ENCODE measurements at regions not wholly inside any gene's neighbourhood (a gene's known extent, or its start where the extent isn't known, plus 50 kb on each side); places are given as distances from the start of the nearest gene placed in this dataset.

DNA sequence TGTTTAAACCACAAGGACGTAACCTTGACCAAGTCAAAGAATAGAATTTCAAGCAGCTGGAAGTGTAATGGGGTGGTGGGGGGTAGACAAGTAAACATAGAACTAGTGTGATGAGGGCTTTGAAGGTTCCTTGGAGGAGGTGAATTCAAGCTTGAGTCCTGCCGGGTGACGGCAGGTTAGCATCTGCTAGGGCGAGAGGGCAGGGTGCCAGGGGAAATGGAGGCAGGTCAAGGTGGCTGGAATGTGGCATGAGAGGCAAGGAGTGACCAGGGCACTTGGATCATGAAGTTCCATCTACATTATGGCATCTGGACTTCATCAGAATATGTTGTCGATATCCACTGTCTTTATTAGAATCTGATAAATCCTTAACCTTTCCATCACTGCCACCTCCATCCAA is 207.5 kb upstream of the SLC35B3 start:
- H4K20me1 ChIP-seq (ENCODE audit: insufficient read depth, low read length) = no peaks in the 10 kb centered on the region
- in situ Hi-C loops (cut with HindIII; ENCODE audit: extremely low pct_ligation_motif_present, low pct_unique_long_range_greater_than_20kb) = no loop called here
- H3K9ac ChIP-seq (ENCODE audit: insufficient read depth, low read depth, low read length) = no peak overlapping the region
- intact Hi-C loops (cut with micrococcal nuclease; ENCODE audit: unreplicated experiment) = no loop called here
- no peak overlapping the region for H3K4me3 ChIP-seq (replicated peaks in 1 of 3; ENCODE audit: insufficient read depth in 1 of 3, low read depth in 2 of 3, low read length in 3 of 3)
- no peak for ATAC-seq
- POLR2A ChIA-PET = no interaction called here
- no peak for DNase-seq (ENCODE audit: low spot score)
- H3K4me2 ChIP-seq (ENCODE audit: low read depth, low read length) = no peak overlapping the region
- FAIRE-seq = no peak
- H3K27me3 ChIP-seq (ENCODE audit: control insufficient read depth in 1 of 2, insufficient read depth in 2 of 2, low read length in 2 of 2) = no peaks in the 10 kb centered on the region
- WGBS (ENCODE audit: low lambda C conversion rate) = 74% methylated on average over 5 of the region's 5 CpGs
- no peaks in the 10 kb centered on the region for H3K79me2 ChIP-seq (ENCODE audit: insufficient read depth, low read length)
- no peak overlapping the region for H2AFZ ChIP-seq (ENCODE audit: low read length)
- CTCF ChIA-PET (ENCODE audit: low intra/inter-chr PET ratio, low total read pairs) = no interaction called here
- peaks cover 22% of the 10 kb centered on the region; the same call in 1 of the 2 replicates for H3K4me1 ChIP-seq (ENCODE audit: insufficient read depth, low read length)
- TF ChIP-seq YEATS4 (CRISPR knock-in tag; IDR thresholded peaks at IDR 0.05; ENCODE audit: borderline replicate concordance) (no peak), ZNF883 (CRISPR knock-in tag; IDR thresholded peaks at IDR 0.05; ENCODE audit: not compliant biosample characterization) (no peak), ZNF431 (CRISPR knock-in tag; IDR thresholded peaks at IDR 0.05; ENCODE audit: borderline replicate concordance, low read depth) (no peak), MED1 (CRISPR knock-in tag; IDR thresholded peaks at IDR 0.05) (no peak), ISL2 (CRISPR knock-in tag; IDR thresholded peaks at IDR 0.05) (no peak), ZNF615 (CRISPR knock-in tag; IDR thresholded peaks at IDR 0.05; ENCODE audit: borderline replicate concordance) (no peak), ZNF30 (CRISPR knock-in tag; IDR thresholded peaks at IDR 0.05) (no peak), NKX3-1 (CRISPR knock-in tag; IDR thresholded peaks at IDR 0.05) (no peak), ZFP36L2 (CRISPR knock-in tag; IDR thresholded peaks at IDR 0.05) (no peak), JDP2 (CRISPR knock-in tag; IDR thresholded peaks at IDR 0.05; ENCODE audit: borderline replicate concordance) (no peak), NR2C2 (CRISPR knock-in tag; IDR thresholded peaks at IDR 0.05; ENCODE audit: borderline replicate concordance) (no peak), ZSCAN22 (CRISPR knock-in tag; IDR thresholded peaks at IDR 0.05) (no peak), ZBED4 (CRISPR knock-in tag; IDR thresholded peaks at IDR 0.05; ENCODE audit: borderline replicate concordance) (no peak), FOXK1 (CRISPR knock-in tag; IDR thresholded peaks at IDR 0.05; ENCODE audit: borderline replicate concordance, low read depth) (no peak), SOX6 (IDR thresholded peaks at IDR 0.05) (no peak), SOX6 (CRISPR knock-in tag; IDR thresholded peaks at IDR 0.05) (no peak)
- no TSS peak for BruUV-seq (replicated peaks)
- no peak overlapping the region for H3K27ac ChIP-seq (ENCODE audit: extremely low read length, insufficient read depth, low read length)
- H3K36me3 ChIP-seq (replicated peaks in 1 of 2; ENCODE audit: control insufficient read depth in 1 of 2, insufficient read depth in 2 of 2, low read length in 2 of 2) = no peaks in the 10 kb centered on the region
- peaks cover 73% of the 10 kb centered on the region for H3K9me3 ChIP-seq (ENCODE audit: low read length)

Measured in HepG2 (cell line).